ENCODE measurements at regions not wholly inside any gene's neighbourhood (a gene's known extent, or its start where the extent isn't known, plus 50 kb on each side); places are given as distances from the start of the nearest gene placed in this dataset.

DNA sequence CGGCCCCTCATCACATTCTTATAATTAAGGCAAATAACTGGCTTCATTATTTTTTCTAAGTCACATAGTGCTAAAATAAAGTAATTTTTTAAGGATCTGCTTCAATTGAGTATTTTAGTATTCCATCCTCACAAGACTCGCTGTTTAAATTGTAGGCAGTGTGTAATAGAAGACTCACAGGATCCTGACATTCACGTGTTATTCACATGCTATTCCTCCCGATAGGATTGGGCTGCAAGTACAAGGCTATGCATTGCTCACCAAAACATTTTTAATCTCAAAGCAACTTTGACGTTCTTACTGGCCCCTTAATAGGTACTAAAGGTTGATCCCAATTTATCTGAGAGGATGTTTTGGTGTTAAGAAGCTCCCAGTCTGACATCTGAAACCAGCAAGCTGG, 127.6 kb upstream of the L3MBTL4 start:
- TF ChIP-seq, protein P1, sequence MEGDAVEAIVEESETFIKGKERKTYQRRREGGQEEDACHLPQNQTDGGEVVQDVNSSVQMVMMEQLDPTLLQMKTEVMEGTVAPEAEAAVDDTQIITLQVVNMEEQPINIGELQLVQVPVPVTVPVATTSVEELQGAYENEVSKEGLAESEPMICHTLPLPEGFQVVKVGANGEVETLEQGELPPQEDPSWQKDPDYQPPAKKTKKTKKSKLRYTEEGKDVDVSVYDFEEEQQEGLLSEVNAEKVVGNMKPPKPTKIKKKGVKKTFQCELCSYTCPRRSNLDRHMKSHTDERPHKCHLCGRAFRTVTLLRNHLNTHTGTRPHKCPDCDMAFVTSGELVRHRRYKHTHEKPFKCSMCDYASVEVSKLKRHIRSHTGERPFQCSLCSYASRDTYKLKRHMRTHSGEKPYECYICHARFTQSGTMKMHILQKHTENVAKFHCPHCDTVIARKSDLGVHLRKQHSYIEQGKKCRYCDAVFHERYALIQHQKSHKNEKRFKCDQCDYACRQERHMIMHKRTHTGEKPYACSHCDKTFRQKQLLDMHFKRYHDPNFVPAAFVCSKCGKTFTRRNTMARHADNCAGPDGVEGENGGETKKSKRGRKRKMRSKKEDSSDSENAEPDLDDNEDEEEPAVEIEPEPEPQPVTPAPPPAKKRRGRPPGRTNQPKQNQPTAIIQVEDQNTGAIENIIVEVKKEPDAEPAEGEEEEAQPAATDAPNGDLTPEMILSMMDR (IDR thresholded peaks at IDR 0.05): no peak
- TF ChIP-seq POLR2A (IDR thresholded peaks at IDR 0.05) (no peak), POLR2AphosphoS5 (IDR thresholded peaks at IDR 0.05) (no peak)

All from breast epithelium (tissue), 3 donors.